ENCODE measurements at regions not wholly inside any gene's neighbourhood (a gene's known extent, or its start where the extent isn't known, plus 50 kb on each side); places are given as distances from the start of the nearest gene placed in this dataset.
A peak's percentile ranks its signal among the peaks of the same experiment; 100 is the strongest.

DNA sequence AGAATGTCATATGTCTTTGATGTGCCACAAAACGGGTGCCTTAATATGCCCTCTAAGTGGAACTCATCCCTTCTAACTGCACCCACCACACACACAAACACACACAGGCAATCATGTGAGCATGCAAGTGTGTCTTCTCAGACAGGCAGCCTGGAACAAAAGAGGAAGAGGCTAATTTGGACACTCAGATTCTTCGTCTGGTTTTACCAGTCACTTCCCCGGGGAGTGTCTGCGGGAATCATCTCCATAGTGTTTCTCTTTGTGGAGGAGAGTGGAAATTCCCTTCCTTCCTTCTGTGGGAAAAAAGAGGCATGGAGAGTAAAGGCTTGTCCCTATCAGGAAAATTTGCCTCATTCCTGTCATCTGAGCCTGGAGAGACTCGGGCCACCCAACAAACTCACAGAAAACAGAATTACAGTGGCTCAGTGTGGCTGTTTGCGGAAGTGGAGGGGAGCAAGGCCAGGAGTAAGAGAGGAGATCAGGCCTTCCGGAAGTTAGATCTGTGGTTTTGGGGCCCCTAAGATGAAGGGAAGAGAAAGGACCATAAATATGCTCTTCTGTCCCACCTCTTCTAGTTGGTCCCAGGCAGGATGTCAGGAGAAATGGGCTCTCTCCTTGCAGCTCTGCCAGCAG, 212.6 kb upstream of the SEMA6D start:
- no peak overlapping the region for H3K27ac ChIP-seq
- TF ChIP-seq CTCF (IDR thresholded peaks at IDR 0.05; ENCODE audit: low read depth, low read length) = no peak
- no peaks in the 10 kb centered on the region for H3K36me3 ChIP-seq
- H3K4me3 ChIP-seq (ENCODE audit: low read depth, low read length) = no peak overlapping the region
- no peaks in the 10 kb centered on the region for H3K27me3 ChIP-seq (ENCODE audit: insufficient read depth, low read depth, severe bottlenecking)
- H3K9me3 ChIP-seq (ENCODE audit: severe bottlenecking) = no peaks in the 10 kb centered on the region
- no peak for DNase-seq

DNA sequence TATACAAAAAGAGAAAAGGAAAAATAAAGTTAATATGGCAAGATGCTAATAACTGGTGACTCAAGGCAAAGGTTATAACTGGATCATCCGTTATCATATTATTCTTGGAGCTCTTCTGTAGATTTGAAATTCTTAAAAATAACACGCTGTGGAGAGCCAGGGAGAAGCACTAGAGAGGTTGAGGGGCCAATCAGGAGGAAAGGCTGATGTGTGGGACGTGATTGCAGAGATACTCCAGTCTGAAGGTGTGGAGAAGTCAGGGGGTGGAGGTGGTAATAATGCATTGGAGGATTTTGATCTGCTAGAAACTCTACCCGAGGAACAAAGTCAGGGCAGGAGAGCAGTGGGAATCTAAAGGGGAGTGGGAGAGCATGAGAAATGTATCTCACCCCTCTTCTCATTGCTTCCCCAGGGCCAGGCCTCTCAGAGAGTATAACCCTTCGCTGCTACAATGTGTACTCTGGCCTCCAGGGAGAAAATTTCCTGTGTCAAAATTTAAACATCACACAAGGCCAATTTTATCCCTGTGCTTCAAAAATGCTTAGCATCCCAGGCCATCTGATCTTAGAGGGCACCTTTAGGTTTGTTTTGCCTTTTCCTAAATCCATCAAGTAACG, 211.5 kb upstream of the SEMA6D start:
- no peaks in the 10 kb centered on the region for H3K9me3 ChIP-seq (ENCODE audit: severe bottlenecking)
- DNase-seq = no peak
- H3K27me3 ChIP-seq (ENCODE audit: insufficient read depth, low read depth, severe bottlenecking) = no peaks in the 10 kb centered on the region
- H3K4me3 ChIP-seq (ENCODE audit: low read depth, low read length) = no peak overlapping the region
- H3K27ac ChIP-seq = no peak overlapping the region
- no peak for TF ChIP-seq CTCF (IDR thresholded peaks at IDR 0.05; ENCODE audit: low read depth, low read length)
- H3K36me3 ChIP-seq = no peaks in the 10 kb centered on the region

- DNase-seq = no peak
- H3K27me3 ChIP-seq (ENCODE audit: insufficient read depth, low read depth, severe bottlenecking) = no peaks in the 10 kb centered on the region
- no peak overlapping the region for H3K4me3 ChIP-seq (ENCODE audit: low read depth, low read length)
- H3K9me3 ChIP-seq (ENCODE audit: severe bottlenecking) = no peaks in the 10 kb centered on the region
- TF ChIP-seq CTCF (IDR thresholded peaks at IDR 0.05; ENCODE audit: low read depth, low read length) = no peak
- H3K36me3 ChIP-seq = no peaks in the 10 kb centered on the region
- H3K27ac ChIP-seq = peak overlapping the region; percentile 38
These were observed 210.8 kb upstream of the SEMA6D start for GRCh38 chr15:47506329-47507100.

GRCh38 chr15:47507221-47507985, 209.9 kb upstream of the SEMA6D start:
- no peaks in the 10 kb centered on the region for H3K36me3 ChIP-seq
- H3K27ac ChIP-seq = peak overlapping the region; percentile 71
- peak; percentile 22 for DNase-seq
- no peaks in the 10 kb centered on the region for H3K27me3 ChIP-seq (ENCODE audit: insufficient read depth, low read depth, severe bottlenecking)
- no peak for TF ChIP-seq CTCF (IDR thresholded peaks at IDR 0.05; ENCODE audit: low read depth, low read length)
- no peak overlapping the region for H3K4me3 ChIP-seq (ENCODE audit: low read depth, low read length)
- H3K9me3 ChIP-seq (ENCODE audit: severe bottlenecking) = no peaks in the 10 kb centered on the region

DNA sequence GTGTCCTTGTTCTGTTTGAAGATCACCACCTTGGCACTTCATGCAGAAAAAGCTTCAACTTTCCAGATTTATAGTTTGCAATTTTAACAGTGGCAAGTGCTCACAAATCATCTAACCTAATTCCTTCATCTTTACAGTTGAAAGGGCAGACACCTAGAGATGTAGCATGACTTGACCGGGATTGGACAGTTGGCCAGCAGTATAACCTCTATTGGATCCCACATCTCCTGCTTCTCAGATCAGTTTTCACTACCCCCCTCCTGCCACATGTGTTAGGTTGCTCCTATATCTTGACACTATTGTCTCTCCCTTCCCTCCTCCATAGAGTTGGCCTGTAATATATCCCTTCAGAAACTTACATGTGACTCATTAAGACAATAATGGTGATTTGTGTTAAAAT, 206.0 kb upstream of the SEMA6D start:
- DNase-seq = no peak
- Histone ChIP-seq H3K27ac (no peak overlapping the region), H3K9me3 (ENCODE audit: severe bottlenecking) (no peaks in the 10 kb centered on the region), H3K36me3 (no peaks in the 10 kb centered on the region), H3K27me3 (ENCODE audit: insufficient read depth, low read depth, severe bottlenecking) (no peaks in the 10 kb centered on the region), H3K4me3 (ENCODE audit: low read depth, low read length) (no peak overlapping the region)
- TF ChIP-seq CTCF (IDR thresholded peaks at IDR 0.05; ENCODE audit: low read depth, low read length) = no peak

Data from WERI-Rb-1 (cell line).